ENCODE measurements at regions not wholly inside any gene's neighbourhood (a gene's known extent, or its start where the extent isn't known, plus 50 kb on each side); places are given as distances from the start of the nearest gene placed in this dataset.

- no peak for TF ChIP-seq CTCF (IDR thresholded peaks at IDR 0.05; ENCODE audit: low read depth, low read length, poor library complexity, severe bottlenecking)
- TF ChIP-seq EZH2phosphoT487 (IDR thresholded peaks at IDR 0.05; ENCODE audit: borderline replicate concordance, low read length): no peak
Measured at GRCh38 chr18:65607161-65607560, 143.7 kb upstream of the CDH7 start.
